GM19240 (cell line): ENCODE measurements at regions not wholly inside any gene's neighbourhood (a gene's known extent, or its start where the extent isn't known, plus 50 kb on each side); places are given as distances from the start of the nearest gene placed in this dataset.

Experiments used
- DNase-seq: peaks from one replicate; pipeline ENCODE4 v3.0.0; 2011; ENCODE audit warnings: low spot score; ENCODE audit not compliant: insufficient read length

DNA sequence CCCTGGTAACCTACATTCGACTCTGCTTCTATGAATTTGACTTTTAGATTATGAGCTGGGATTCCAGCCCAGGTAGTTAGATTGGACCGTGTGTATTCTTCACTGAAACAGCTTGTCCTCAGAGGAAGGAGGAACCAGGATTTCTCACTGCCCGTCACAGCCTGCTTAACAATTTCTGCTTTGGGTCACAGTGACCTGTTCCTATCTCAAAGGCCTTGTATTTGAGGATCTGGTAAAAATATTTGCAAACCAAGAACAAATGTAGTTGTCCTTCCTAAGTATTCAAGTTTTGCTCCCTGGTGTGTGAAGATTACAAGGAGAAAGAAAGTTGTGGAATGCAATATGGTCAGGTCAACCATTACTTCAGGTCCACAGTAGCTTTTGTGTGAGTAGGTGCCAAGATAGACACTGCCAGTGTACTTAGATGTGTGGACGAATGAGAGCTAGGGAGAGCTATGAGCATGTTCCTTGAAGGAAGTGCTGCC lies 55.1 kb downstream of the KIF4B start:
- no peak for DNase-seq

DNA sequence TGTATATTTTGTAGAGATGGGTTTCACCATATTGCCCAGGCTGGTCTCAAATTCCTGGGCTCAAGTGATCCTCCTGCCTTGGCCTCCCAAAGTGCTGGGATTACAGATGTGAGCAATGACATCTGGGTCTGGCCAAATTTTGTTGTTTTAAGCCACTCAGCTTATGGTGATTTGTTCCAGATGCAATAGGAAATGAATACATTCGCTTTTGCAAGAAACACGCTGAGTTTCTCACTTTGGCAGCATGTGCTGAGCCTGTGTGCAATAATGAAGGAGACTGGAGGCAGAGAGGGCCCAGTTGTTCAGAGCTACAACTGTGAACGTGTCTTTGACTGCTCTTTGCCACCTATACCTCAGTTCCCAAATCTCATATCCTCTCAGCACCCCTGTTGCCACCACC lies 56.4 kb downstream of the KIF4B start:
- no peak for DNase-seq

DNA sequence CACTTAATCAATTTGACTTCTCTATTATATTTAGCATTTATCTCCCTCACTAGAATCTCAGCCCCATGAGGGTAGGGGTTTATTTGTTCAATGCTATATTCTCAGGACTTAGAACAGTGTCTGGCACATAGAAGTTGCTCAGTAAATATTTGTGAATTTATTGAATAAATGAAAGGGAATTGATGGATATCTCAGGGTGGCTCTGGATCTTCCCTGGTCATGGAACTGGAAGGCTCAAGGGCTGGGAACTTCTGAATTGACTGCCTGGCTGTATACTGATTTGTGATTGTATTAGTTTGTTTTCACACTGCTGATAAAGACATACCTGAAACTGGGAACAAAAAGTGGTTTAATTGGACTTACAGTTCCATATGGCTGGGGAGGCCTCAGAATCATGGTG lies 57.2 kb downstream of the KIF4B start:
- no peak for DNase-seq

DNA sequence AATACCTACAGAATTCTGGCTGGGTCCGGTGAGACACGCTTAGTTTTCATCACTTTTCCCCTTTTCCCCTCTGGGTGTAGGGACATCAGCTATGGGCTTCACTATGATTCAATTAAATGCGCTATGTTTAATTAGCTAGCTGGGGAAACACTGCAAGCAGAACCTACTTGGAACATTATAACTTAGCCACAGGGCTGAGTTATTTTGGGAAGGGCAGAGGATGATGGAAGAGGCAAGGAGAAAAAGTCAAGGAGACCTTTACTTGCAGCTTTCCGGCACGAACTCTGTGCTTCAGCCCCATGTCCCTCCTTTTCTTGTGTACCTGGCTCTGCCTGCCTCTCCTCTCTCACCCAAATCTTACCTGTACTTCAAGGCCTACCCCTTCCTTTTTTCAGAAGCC lies 62.8 kb downstream of the KIF4B start:
- no peak for DNase-seq

DNA sequence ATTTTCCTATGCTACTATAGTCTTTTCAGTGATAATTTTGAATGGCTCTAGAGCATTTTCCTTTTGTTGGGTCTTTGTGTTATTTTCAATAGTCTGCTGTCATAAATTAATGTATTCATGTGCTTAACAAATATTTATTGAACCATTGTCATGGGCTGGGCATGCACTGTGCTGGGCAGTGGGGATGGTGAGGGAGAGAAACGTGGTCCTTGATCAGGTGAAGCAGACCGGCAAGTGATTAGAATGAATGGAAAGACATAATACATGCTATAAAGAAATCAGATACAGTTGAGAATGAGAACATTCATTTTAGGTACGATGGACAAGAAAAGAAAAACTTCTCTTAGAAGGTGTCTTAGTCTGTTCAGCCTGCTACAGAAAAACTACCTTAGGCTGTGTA lies 66.1 kb downstream of the KIF4B start:
- no peak for DNase-seq

DNA sequence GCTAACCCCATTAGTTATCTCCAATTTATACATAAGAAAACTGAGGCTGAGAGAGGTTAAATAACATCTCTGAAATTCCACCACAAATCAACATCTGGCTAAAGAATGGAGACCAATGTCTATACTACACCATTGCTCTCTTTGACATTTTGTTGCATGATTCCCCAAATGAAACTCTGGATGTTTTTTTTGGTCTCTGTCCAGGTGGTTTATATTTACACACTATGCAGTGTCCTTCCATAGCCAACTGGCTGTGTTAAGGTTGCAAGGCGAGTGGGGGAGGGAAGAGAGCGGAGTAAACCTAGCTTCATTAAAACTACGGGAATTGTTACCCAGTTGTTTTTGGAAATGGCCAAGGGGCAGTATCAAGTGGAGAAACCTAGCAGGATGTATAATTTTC lies 67.2 kb downstream of the KIF4B start:
- no peak for DNase-seq

DNA sequence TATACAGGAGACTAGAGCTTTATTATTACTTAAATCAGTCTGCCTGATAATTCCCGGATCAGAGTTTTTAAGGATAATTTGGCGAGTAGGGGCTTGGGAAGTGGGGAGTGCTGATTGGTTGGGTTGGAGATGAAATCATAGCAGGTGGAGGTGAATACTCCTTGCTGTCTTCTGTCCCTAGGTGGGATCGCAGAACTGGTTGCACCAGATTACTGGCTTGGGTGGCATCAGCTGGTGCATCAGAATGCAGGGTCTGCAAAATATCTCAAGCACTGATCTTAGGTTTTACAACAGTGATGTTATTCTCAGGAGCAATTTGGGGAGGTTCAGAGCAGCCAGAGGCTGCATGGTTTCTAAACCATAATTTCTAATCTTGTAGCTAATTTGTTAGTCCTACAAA lies 68.1 kb downstream of the KIF4B start:
- DNase-seq, result no peak

DNA sequence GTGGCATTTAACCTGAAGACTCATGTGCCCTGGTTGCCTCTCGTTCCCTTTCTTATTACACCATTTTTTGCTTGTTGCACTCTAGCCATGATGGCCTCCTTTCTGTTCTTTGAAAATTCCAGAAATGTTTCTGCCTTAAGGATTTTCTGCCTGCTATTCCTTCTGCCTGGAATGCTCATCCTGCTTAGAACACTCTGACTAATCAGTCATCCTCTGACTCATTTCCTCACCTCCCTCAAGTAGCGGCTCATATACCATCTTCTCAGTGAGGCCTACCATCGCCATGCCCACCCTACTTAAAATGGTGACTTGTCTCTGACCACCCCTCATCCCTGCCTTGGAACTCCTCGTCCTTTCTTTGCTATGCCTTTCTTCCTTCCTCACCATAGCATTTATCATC lies 68.8 kb downstream of the KIF4B start:
- no peak for DNase-seq

DNA sequence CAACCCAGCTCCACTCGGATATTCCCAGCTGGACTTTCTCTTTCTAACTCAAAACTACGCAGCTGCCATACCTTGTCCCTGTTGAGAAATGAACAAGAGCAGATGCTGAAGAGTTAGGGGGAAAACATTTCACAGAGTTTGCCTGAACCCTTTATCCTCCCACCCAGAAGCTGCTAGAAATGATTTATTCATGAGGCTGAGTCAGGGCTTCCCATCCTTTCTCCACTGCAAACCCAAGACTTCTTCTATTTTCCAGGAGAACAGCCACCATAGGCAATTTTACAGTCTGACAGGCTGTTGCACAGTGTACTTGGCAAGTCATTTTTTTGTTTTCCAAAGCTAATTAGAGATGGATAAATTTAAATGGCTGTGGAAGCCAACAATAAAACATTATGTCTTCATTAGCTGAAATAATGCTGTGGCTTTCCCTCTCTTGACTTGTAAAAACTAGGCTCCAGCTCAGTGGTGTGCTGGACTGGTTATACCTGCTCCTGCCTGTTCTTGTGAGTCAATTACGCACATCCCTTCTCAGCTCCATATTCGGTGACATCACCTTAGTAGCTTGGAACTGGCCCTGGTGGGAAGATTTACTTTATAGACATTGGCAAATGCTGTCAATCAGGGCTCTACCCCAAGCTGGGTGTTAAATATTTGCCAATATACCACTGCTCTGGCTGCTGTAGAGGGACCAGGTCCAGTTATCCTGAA lies 71.9 kb downstream of the KIF4B start:
- no peak for DNase-seq

DNA sequence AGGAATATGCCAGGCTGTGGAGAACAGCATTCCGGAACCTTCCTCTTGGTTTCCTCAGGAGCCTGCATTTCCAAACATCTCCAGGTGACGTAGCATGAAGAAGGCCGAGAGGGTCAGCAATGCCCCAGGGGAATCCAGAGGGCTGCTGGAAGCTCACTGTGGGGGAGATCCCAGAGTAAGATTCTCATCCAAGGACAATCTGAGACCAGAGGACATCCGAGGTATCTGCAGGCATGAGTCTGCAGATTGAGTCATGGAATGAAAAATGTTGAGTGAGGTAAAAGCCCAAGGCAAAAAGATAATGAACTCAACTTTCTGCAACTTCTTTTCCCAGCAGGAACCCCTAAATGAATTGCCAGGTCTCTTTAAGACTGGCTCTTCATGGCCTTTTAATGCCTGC lies 73.5 kb downstream of the KIF4B start:
- DNase-seq, result no peak

DNA sequence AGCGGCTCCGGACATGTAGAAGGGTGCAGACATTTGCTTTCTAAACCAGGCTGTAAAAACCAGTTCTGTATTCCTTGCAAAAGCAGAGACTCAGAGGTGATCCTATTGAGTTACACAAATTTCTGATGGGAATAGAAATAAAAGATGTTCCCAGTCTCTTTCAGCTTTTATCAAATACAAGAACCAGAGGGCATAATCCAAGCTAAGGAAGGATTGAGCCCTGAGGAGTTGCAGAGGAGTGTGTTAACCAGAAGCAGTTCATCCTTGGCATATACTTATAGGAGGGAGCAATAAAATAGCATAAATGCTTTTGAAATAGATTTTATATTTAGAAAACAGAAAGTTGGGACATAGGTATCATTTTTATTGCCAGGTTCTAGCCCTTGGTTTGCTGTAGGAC lies 75.3 kb downstream of the KIF4B start:
- DNase-seq, result no peak

DNA sequence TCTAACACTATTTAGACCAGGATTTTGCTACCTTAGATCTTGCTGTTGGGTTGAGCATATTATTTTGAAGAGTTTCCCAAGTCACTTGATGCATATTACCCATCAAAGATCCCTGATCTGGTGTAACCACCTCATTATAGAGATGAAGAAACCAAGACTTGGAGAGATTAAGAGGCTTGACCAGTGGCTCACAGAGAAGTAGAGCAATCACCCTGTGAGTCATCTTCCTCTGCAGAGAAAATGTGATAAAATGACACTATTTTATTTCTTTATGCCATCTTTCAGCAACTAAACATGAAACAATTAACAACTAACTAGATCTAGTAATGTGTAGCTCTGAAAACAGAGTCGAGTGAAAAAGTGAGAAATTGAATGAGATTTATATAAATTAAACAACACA lies 76.1 kb downstream of the KIF4B start:
- DNase-seq, result no peak

DNA sequence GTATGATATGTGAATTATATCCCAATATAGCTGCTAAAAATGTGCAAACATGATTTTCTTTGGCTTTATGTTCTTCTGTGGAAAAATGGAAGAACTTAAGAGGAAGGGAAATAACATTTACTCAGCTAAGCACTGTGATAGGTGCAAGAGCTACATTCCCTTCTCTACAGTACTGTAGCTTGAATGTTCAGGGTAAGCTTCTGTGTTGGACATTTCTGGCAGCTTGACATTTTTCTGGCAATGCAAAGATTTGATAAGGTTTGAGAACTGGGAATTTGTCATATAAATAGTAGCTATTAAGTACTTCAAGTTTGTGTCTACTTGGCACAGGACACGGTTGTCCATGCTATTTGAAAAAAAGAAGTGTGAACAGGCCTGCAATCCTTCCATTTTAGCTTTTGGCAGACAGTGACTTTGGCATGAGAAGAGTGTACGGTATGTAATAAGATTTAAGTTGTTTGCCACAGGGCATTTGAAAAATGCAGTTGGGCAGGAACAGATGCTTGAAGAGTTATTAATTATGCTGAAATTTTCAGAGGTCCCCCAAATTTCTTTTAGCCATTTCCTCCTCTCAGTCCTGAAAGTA lies 77.6 kb downstream of the KIF4B start:
- no peak for DNase-seq

DNA sequence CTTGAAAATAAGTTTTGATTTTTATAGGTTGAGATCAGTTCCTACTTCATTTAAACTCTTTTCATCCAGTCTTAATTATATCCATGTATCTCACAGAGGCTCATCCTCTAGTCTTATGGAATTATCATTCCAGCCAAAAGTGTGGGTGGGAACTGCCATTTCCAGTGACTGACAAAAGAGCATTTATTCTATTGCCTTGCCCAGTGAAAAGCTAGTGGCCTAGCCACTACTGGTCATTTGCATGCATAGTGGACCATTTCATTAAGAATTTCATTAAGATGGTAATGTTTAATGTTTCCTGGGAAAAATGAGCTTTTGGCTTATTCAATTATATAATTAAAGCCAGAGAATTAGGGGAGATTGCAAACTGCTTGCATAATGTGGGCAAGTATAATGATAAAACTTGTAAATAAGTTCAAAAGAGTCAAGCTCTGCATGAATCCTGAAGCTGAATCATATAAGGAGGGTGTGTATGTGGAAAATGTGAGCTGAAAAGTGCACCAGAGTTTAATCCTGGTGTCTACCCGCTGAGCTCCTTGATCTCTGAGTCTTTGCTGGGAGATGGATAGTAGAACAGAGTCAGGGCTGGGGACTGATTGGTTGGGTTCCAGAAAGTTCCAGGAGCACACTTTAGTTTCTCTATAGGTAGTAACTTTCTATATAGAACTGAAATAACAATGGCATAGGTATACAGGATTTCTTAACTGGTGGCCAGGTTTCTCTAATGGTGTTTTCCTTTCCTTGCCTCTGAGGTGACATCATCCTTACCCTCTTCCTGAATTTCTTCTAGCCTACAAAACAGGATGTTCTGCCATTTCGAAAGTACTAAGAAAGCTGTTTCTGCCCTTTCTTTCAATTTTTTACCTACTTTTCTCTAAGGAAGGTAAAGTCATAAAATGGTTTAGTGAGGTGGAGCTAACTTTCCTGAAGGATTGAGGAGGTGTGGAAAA lies 78.5 kb downstream of the KIF4B start:
- DNase-seq, result no peak

DNA sequence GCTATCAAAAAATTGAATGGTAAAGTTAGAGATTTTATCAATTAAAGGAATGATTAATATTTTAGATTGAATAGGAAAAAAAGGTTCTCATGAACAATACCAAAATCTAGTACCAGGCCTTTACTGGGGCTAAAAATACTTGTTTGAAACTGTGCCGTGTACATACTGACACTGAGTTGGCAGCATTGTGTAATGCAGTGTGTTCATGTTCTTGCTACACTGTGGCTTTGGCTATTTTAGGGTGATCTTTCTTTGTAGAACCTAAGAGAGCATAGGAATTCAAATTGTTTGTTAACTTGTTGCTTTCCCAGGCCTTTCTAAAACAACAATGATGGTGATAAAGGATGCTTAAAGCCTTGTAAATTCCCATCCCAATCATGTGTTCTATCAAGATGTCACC lies 80.9 kb downstream of the KIF4B start:
- no peak for DNase-seq

DNA sequence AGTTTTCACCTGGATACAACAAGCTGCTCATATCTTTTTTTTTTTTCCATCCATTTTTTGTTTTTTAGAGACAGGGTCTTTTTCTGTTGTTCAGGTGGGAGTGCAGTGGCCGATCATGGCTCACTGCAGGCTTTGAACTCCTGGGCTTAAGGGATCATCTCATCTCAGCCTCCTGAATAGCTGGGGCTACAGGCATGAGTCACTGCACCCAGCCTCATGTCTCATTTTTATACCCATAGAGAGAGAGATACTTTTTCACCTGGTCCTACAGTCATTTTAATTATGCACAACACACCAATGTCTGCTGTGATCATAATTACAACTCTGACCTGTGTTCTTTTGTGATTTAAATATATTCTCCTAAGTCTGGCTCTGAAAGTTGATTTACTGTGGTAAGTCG lies 84.4 kb downstream of the KIF4B start:
- DNase-seq, result no peak

DNA sequence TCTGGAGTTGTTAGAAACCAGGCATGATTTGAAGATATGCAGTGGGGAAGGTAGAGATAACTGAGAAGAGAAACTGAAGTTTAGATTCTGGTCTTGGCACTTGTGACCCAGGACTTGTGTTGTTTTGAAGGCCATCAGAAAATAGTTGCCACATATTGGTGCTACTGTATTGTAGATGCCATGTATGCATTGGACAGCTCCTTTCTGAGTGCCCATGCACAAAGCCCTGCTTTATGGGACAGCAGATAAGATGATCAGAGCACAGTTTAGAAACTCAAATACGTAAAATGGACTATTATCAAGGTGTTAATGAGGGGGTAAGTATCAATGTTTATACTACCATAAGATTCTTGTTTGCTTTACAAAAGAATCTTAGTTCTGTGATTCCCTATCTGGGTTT lies 84.9 kb downstream of the KIF4B start:
- DNase-seq, result no peak

DNA sequence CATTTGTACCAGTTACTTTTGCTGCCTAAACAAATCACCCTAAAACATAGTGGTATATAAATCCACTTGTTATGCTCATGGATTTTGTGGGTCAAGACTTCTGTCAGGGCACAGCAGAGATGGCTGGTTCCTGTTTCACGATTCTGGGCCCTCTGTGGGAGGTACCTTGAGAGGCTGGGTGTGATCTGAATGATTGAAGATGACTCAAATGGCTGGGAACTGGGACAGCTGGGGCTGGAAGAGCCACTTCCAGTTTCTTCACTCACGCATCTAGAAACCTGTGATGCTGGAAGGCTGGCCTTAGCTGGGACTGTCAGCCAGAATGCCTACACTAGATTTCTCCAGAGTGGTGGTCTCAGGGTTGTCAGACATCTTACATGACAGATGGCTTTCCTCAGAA lies 88.1 kb downstream of the KIF4B start:
- DNase-seq, result no peak

DNA sequence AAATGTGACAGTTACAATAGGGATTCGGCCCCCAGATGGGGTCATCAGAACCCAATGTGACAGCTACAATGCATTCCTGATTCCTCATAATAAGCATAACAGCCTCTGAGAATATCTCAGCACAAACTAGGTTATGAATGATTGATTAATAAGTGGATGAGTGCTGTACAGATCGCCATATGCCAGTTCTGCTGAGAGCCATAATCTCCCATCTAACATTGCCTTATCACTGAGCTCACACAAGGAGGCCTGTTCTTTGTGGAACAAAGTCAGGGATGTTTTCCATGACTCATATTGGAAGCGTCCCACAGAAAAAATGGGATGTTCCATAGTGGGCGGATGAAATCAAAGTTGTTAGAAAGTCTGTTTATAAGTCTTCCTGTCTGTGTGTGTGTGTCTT lies 89.6 kb downstream of the KIF4B start:
- DNase-seq, result no peak

DNA sequence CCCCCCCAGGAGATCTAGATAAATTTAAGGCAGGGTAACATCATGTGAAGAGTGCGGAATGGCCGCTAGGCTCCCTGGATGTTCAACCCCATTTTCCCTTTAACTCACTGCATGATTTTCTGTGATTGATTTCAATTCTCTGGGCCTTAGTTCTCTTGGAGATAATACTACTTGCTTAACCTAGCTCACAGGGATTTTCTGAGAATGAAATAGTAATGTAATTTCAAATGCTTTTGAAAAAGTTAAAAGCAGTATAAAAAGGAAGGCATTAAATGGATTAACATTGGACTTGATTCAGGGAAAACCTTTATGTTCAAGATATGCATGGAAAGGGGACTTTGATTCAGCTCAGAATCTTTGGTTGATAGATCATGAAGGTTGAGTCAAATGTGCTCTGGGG lies 90.9 kb downstream of the KIF4B start:
- DNase-seq, result no peak

DNA sequence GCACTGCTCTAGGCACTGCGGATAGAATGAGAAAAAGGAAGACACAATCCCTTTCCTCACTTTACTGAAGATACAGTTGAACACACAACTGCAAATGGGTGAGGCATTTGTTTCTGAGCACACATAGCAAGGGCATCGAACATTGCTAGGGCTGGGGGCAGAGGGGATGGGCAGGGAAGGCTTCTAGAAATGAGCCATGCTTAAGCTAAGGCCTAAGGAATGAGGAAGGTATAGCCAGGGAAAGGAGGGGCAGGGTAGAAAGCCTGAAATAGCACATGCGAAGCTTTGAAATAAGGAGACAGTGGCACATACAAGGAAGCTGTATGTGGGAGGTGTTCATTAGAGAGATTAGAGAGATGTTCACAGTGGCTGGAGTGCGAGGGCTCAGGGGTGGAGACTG lies 92.7 kb downstream of the KIF4B start:
- no peak for DNase-seq

DNA sequence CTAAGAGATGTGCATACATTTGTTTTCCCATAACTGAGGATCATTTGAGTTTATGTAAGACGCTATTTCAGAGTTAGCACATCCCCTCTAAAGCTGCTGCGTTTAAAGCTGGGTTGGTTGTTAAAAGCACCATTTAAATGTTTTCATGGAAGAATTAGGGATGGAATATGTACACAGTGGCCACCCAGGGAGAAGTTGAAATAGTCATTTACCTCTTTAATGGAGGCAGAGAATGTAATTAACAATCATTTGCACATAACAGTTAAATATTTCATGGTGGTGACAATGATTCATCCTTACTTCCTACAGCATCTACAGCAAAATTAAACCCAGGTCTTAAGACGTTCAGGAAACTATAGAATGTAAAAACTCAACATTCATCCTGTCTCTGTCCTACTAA lies 100.3 kb downstream of the KIF4B start:
- no peak for DNase-seq
